ENCODE measurements at regions not wholly inside any gene's neighbourhood (a gene's known extent, or its start where the extent isn't known, plus 50 kb on each side); places are given as distances from the start of the nearest gene placed in this dataset.

DNA sequence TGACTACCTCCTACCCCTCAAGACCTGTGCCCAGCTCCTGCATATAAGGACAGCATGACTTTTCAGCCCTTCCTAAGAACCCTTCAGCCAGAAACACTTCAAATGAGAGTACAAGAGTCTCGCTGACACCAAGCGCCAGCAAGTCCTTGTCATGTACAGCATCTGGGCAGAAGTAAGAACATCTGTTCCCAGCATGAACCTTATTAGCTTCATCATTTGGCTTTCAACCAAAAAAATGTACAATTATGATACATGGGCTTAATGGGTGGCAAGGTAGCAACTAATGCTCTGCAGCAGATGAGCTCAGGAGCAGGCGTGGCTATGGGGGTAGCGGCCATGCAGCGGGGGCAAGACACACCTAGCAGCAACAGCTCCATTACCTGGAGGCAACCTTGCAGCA, 487.6 kb downstream of the COG6 start:
- no peak for TF ChIP-seq POLR2AphosphoS5 (IDR thresholded peaks at IDR 0.05)
- TF ChIP-seq, protein P1, sequence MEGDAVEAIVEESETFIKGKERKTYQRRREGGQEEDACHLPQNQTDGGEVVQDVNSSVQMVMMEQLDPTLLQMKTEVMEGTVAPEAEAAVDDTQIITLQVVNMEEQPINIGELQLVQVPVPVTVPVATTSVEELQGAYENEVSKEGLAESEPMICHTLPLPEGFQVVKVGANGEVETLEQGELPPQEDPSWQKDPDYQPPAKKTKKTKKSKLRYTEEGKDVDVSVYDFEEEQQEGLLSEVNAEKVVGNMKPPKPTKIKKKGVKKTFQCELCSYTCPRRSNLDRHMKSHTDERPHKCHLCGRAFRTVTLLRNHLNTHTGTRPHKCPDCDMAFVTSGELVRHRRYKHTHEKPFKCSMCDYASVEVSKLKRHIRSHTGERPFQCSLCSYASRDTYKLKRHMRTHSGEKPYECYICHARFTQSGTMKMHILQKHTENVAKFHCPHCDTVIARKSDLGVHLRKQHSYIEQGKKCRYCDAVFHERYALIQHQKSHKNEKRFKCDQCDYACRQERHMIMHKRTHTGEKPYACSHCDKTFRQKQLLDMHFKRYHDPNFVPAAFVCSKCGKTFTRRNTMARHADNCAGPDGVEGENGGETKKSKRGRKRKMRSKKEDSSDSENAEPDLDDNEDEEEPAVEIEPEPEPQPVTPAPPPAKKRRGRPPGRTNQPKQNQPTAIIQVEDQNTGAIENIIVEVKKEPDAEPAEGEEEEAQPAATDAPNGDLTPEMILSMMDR (IDR thresholded peaks at IDR 0.05 in 8 of 11, conservative IDR thresholded peaks at IDR 0.05 in 3 of 11), result no peak
